ENCODE measurements at regions not wholly inside any gene's neighbourhood (a gene's known extent, or its start where the extent isn't known, plus 50 kb on each side); places are given as distances from the start of the nearest gene placed in this dataset.

- intact Hi-C loops (cut with DNase I; ENCODE audit: low total_unique reads): no loop called here
Measured at GRCh38 chr2:4561196-4561595, 857.8 kb downstream of the DCDC2C start.

GRCh38 chr2:4576075-4576474, 872.7 kb downstream of the DCDC2C start:
- Histone ChIP-seq H3K36me3 (no peaks in the 10 kb centered on the region), H3K4me3 (no peak overlapping the region), H3K27me3 (no peaks in the 10 kb centered on the region), H3K4me1 (no peaks in the 10 kb centered on the region), H3K9me3 (peaks cover 0 to 12% of the 10 kb centered on the region in 2 donors), H3K27ac (no peak overlapping the region)
- TF ChIP-seq CTCF (IDR thresholded peaks at IDR 0.05): no peak
- no peak for TF ChIP-seq POLR2A (IDR thresholded peaks at IDR 0.05)
- no peak for TF ChIP-seq POLR2AphosphoS5 (IDR thresholded peaks at IDR 0.05)
- intact Hi-C loops (cut with DNase I; ENCODE audit: low total_unique reads): no loop called here
- DNase-seq (ENCODE audit: low spot score in 2 of 2): no peak

More at GRCh38 chr2:4561196-4561595, 857.8 kb downstream of the DCDC2C start:
- Histone ChIP-seq H3K36me3 (no peaks in the 10 kb centered on the region), H3K4me1 (no peaks in the 10 kb centered on the region), H3K27ac (no peak overlapping the region), H3K9me3 (peaks cover 0 to 6% of the 10 kb centered on the region in 2 donors), H3K27me3 (no peaks in the 10 kb centered on the region), H3K4me3 (no peak overlapping the region)
- DNase-seq (ENCODE audit: low spot score in 2 of 2): no peak
- no peak for TF ChIP-seq POLR2AphosphoS5 (IDR thresholded peaks at IDR 0.05)

GRCh38 chr2:4579977-4580376, 876.6 kb downstream of the DCDC2C start:
- Histone ChIP-seq H3K4me1 (no peaks in the 10 kb centered on the region), H3K27ac (no peak overlapping the region), H3K4me3 (no peak overlapping the region), H3K27me3 (no peaks in the 10 kb centered on the region), H3K9me3 (no peaks in the 10 kb centered on the region), H3K36me3 (no peaks in the 10 kb centered on the region)
- no peak for DNase-seq (ENCODE audit: low spot score in 2 of 2)
- no peak for TF ChIP-seq POLR2AphosphoS5 (IDR thresholded peaks at IDR 0.05)
- no peak for TF ChIP-seq POLR2A (IDR thresholded peaks at IDR 0.05)
- TF ChIP-seq CTCF (IDR thresholded peaks at IDR 0.05): no peak
- intact Hi-C loops (cut with DNase I; ENCODE audit: low total_unique reads): no loop called here

GRCh38 chr2:4585057-4585635, 881.8 kb downstream of the DCDC2C start:
- Histone ChIP-seq H3K4me1 (no peaks in the 10 kb centered on the region), H3K27ac (no peak overlapping the region), H3K4me3 (no peak overlapping the region), H3K9me3 (no peaks in the 10 kb centered on the region), H3K27me3 (no peaks in the 10 kb centered on the region), H3K36me3 (no peaks in the 10 kb centered on the region)
- TF ChIP-seq CTCF (IDR thresholded peaks at IDR 0.05) (no peak), POLR2A (IDR thresholded peaks at IDR 0.05) (no peak), POLR2AphosphoS5 (IDR thresholded peaks at IDR 0.05) (no peak)
- intact Hi-C loops (cut with DNase I; ENCODE audit: low total_unique reads): no loop called here
- no peak for DNase-seq (ENCODE audit: low spot score in 2 of 2)

- Histone ChIP-seq H3K36me3 (no peaks in the 10 kb centered on the region), H3K27me3 (no peaks in the 10 kb centered on the region), H3K4me1 (no peaks in the 10 kb centered on the region), H3K9me3 (no peaks in the 10 kb centered on the region), H3K27ac (no peak overlapping the region), H3K4me3 (no peak overlapping the region)
- TF ChIP-seq POLR2AphosphoS5 (IDR thresholded peaks at IDR 0.05) (no peak), POLR2A (IDR thresholded peaks at IDR 0.05) (no peak), CTCF (IDR thresholded peaks at IDR 0.05) (no peak)
- DNase-seq (ENCODE audit: low spot score in 2 of 2): no peak
- intact Hi-C loops (cut with DNase I; ENCODE audit: low total_unique reads): no loop called here
Measured at GRCh38 chr2:4588606-4589005, 885.2 kb downstream of the DCDC2C start.

GRCh38 chr2:4591261-4591660, 887.9 kb downstream of the DCDC2C start:
- no peaks in the 10 kb centered on the region for H3K4me1 ChIP-seq
- no peak overlapping the region for H3K4me3 ChIP-seq
- H3K27ac ChIP-seq: no peak overlapping the region
- intact Hi-C loops (cut with DNase I; ENCODE audit: low total_unique reads): no loop called here
- no peaks in the 10 kb centered on the region for H3K9me3 ChIP-seq
- no peaks in the 10 kb centered on the region for H3K36me3 ChIP-seq
- no peaks in the 10 kb centered on the region for H3K27me3 ChIP-seq
- DNase-seq (ENCODE audit: low spot score in 2 of 2): no peak
- TF ChIP-seq POLR2AphosphoS5 (IDR thresholded peaks at IDR 0.05): no peak
- TF ChIP-seq POLR2A (IDR thresholded peaks at IDR 0.05): no peak
- no peak for TF ChIP-seq CTCF (IDR thresholded peaks at IDR 0.05)

Data from breast epithelium (tissue), 4 donors.